Heart right ventricle (tissue), 16 donors: ENCODE measurements at regions not wholly inside any gene's neighbourhood (a gene's known extent, or its start where the extent isn't known, plus 50 kb on each side); places are given as distances from the start of the nearest gene placed in this dataset.

Experiments used
- ATAC-seq, 8 donors: fragments of 200-7000 bp; cut with Tn5 transposase; one replicate each; pipeline ENCODE4 v1.9.1; 2020; ENCODE audit warnings: mild to moderate bottlenecking in 8 of 8, moderate library complexity in 8 of 8, moderate number of reproducible peaks in 1 of 8
- DNase-seq, 2 donors: peaks; one replicate each; pipeline ENCODE4 v3.0.0-alpha.2; 2020
- H3K27ac ChIP-seq, 10 donors: fragments of 200-600 bp; sonication (generic) in 2 of 10; one replicate each; pipeline versions ENCODE4 v1.5.0 to v1.8.0; 2020 to 2022; ENCODE audit warnings: mild to moderate bottlenecking in 3 of 10
- H3K27me3 ChIP-seq, 7 donors: fragments of 200-600 bp; one replicate each; pipeline ENCODE4 v1.8.0; 2021 to 2022; ENCODE audit warnings: mild to moderate bottlenecking in 2 of 7
- H3K36me3 ChIP-seq, 9 donors: fragments of 200-600 bp; sonication (generic) in 1 of 9; one replicate each; pipeline versions ENCODE4 v1.5.0 to v1.8.0; 2020 to 2022; ENCODE audit warnings: mild to moderate bottlenecking in 2 of 9
- H3K4me1 ChIP-seq, 9 donors: fragments of 200-600 bp; sonication (generic) in 1 of 9; one replicate each; pipeline versions ENCODE4 v1.5.0 to v1.8.0; 2020 to 2022; ENCODE audit warnings: mild to moderate bottlenecking in 4 of 9
- H3K4me3 ChIP-seq, 10 donors: fragments of 200-600 bp; sonication (generic) in 2 of 10; one replicate each; pipeline versions ENCODE4 v1.5.0 to v1.8.0; 2020 to 2022; ENCODE audit warnings: mild to moderate bottlenecking in 7 of 10, moderate library complexity in 2 of 10
- H3K9me3 ChIP-seq, 11 donors: fragments of 200-600 bp in 10 of 11; sonication (generic) in 2 of 11; one replicate each; pipeline versions ENCODE4 v1.5.0 to v1.8.0; 2013 to 2022; ENCODE audit warnings: mild to moderate bottlenecking in 2 of 11, control low read depth in 1 of 11, moderate library complexity in 1 of 11
- WGBS, 2 donors: extraction: QIAGEN DNeasy Blood & Tissue Kit; methylation state at CpG; one replicate each; pipeline ENCODE4 v1.1.7; 2013; ENCODE audit warnings: inconsistent platforms in 1 of 2; 5-methylcytosine and 5-hydroxymethylcytosine counted together
- intact Hi-C, 10 donors: fragments of 100-400 bp; cut with DNase I; formaldehyde crosslinking; loops; one replicate each; pipeline versions ENCODE4 v1.11.1 to v1.14.2; 2022
- TF ChIP-seq, protein P1 (sequence below), 9 donors: fragments of 200-600 bp; sonication (generic) in 2 of 9; IDR thresholded peaks; one replicate each; pipeline versions ENCODE4 v1.5.0 to v1.8.0; 2021 to 2022; ENCODE audit warnings: antibody characterized with exemption in 9 of 9, mild to moderate bottlenecking in 5 of 9, moderate library complexity in 1 of 9
- donor health status: Arrhythmogenic right ventricular cardiomyopathy.
- donor health status: ischemic (EF 13 %, LVEDD 7.1; RV severe dilation, severe dysfunction).
- donor health status: healthy with polysubstance abuse.
- donor health status: DM: no; HTN: yes; CAD: no.
- donor health status: DM: no; HTN: no; CAD: no.
- donor health status: ischemic (EF 25% LVEDD 6.9; RV normal size, moderate dysfunction).
- donor health status: ischemic (EF 25% LVEDD 5.7; RV mildly dilated, moderate dysfunction).
- donor health status: healthy.
- donor health status: DM: yes; HTN: yes; CAD: no.
- donor health status: Ischemic cardiomyopathy.
- donor health status: ischemic (EF 35%, LVEDD 5.7; RV mildly dilated, moderate dysfunction).
- donor health status: nonischemic (EF 11% LVEDD 7.7; RV severe dilation, severe dysfunction).
- donor health status: DM: yes; HTN: yes; CAD: no.
- donor health status: PGD.
- donor health status: ischemic (EF 29% LVEDD 5.4; RV normal size, mild dysfunction).
- donor health status: nonischemic (EF 23%, LVEDD 6.1; RV moderate dilation, normal function).

- 73 to 75% methylated on average over 1 of the region's 1 CpG for WGBS, 2 donors
- intact Hi-C loops: no loop called here
- TF ChIP-seq, protein P1, sequence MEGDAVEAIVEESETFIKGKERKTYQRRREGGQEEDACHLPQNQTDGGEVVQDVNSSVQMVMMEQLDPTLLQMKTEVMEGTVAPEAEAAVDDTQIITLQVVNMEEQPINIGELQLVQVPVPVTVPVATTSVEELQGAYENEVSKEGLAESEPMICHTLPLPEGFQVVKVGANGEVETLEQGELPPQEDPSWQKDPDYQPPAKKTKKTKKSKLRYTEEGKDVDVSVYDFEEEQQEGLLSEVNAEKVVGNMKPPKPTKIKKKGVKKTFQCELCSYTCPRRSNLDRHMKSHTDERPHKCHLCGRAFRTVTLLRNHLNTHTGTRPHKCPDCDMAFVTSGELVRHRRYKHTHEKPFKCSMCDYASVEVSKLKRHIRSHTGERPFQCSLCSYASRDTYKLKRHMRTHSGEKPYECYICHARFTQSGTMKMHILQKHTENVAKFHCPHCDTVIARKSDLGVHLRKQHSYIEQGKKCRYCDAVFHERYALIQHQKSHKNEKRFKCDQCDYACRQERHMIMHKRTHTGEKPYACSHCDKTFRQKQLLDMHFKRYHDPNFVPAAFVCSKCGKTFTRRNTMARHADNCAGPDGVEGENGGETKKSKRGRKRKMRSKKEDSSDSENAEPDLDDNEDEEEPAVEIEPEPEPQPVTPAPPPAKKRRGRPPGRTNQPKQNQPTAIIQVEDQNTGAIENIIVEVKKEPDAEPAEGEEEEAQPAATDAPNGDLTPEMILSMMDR (IDR thresholded peaks at IDR 0.05): no peak
- ATAC-seq: no peak
- Histone ChIP-seq H3K27ac (no peak overlapping the region), H3K27me3 (no peaks in the 10 kb centered on the region), H3K9me3 (peaks cover 0 to 10% (median 0%) of the 10 kb centered on the region in 11 donors), H3K36me3 (no peaks in the 10 kb centered on the region), H3K4me1 (no peaks in the 10 kb centered on the region), H3K4me3 (no peak overlapping the region)
- DNase-seq: no peak
These were observed 533.5 kb upstream of the ZNF385D start for GRCh38 chr3:22284559-22284958.

DNA sequence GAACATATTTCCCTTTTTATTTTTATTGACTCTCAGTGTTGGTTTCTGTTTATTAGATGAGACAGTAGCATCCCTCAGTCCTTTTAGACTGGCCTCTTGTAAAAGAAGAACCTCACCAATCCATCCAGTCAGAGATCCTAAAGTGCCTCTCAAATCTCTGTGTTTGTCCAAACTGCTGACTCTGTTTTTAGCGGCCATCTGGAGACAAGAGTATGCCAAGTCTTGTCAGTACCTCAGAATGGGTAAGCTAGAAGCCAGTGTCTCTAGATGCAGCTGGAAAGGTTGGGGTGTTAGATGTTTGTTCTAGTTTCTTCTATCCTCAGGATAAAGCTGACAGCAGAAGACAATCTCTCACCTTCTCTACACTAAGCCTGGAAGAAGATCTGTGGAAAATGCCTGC, 537.7 kb upstream of the ZNF385D start:
- peaks cover 0 to 15% (median 0%) of the 10 kb centered on the region in 11 donors for H3K9me3 ChIP-seq
- DNase-seq (no peak), ATAC-seq (no peak)
- 0 to 48% methylated on average over 1 of the region's 1 CpG for WGBS, 2 donors
- TF ChIP-seq, protein P1 (IDR thresholded peaks at IDR 0.05): no peak
- no peaks in the 10 kb centered on the region for H3K27me3 ChIP-seq
- no peaks in the 10 kb centered on the region for H3K36me3 ChIP-seq
- H3K4me3 ChIP-seq: no peak overlapping the region
- H3K4me1 ChIP-seq: no peaks in the 10 kb centered on the region
- no peak overlapping the region for H3K27ac ChIP-seq
- intact Hi-C loops: no loop called here

DNA sequence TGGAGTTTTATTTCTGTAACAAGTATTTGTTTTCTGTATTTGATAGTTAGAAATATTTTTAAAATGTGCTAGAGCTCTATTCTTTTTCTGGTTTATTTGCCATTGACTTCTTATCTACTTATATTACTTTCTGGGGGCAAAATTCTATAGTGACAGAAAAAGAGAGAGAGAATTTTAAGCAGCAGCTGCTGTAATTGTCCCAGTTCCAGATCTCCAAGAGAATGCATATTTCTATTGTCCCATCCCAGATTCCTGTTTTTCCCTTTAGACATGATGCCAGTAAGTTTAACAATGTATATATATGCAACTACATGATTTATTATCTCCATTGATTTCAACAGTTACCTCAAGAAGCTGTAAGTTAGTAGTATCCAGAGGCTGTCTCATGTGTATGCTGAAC, 541.7 kb upstream of the ZNF385D start:
- no peak overlapping the region for H3K27ac ChIP-seq
- H3K4me1 ChIP-seq: no peaks in the 10 kb centered on the region
- no peak overlapping the region for H3K4me3 ChIP-seq
- ATAC-seq (no peak), DNase-seq (no peak)
- H3K36me3 ChIP-seq: no peaks in the 10 kb centered on the region
- no peaks in the 10 kb centered on the region for H3K27me3 ChIP-seq
- intact Hi-C loops: no loop called here
- TF ChIP-seq, protein P1 (IDR thresholded peaks at IDR 0.05): no peak
- H3K9me3 ChIP-seq: peaks cover 0 to 15% (median 0%) of the 10 kb centered on the region in 11 donors

DNA sequence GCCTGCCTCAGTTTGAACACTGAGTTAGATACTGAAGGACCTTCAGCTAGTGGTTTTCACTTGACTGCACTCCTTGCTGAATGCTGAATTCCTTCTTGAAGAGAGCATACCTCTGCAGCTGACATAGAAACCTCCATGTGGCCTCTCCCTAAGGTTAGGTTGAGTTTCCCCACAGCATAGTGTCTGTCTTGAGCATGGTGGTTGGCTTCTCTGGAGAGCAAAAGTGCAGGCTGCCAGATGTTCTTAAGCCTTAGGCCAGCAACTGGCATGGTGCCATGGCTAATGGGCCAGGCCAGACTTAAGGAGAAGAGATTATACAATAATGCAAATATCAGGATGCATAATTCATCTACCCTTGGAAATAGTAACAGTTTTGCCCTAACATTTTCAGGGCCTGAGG, 545.6 kb upstream of the ZNF385D start:
- Histone ChIP-seq H3K36me3 (no peaks in the 10 kb centered on the region), H3K27me3 (no peaks in the 10 kb centered on the region), H3K4me3 (no peak overlapping the region), H3K27ac (no peak overlapping the region), H3K9me3 (peaks cover 0 to 25% (median 6%) of the 10 kb centered on the region in 11 donors), H3K4me1 (no peaks in the 10 kb centered on the region)
- intact Hi-C loops: no loop called here
- no peak for DNase-seq
- TF ChIP-seq, protein P1 (IDR thresholded peaks at IDR 0.05): no peak
- ATAC-seq: no peak

- H3K36me3 ChIP-seq: no peaks in the 10 kb centered on the region
- no peak overlapping the region for H3K27ac ChIP-seq
- ATAC-seq (no peak), DNase-seq (no peak)
- TF ChIP-seq, protein P1 (IDR thresholded peaks at IDR 0.05): no peak
- whole genome bisulfite sequencing, 2 donors: 72 to 86% methylated on average over 4 of the region's 4 CpGs
- no peaks in the 10 kb centered on the region for H3K27me3 ChIP-seq
- intact Hi-C loops: no loop called here
- peaks cover 0 to 25% (median 6%) of the 10 kb centered on the region in 11 donors for H3K9me3 ChIP-seq
- H3K4me3 ChIP-seq: no peak overlapping the region
- H3K4me1 ChIP-seq: no peaks in the 10 kb centered on the region
These were observed 546.4 kb upstream of the ZNF385D start for GRCh38 chr3:22297436-22297835.
